Right atrium auricular region (tissue), 2 donors: ENCODE measurements at regions not wholly inside any gene's neighbourhood (a gene's known extent, or its start where the extent isn't known, plus 50 kb on each side); places are given as distances from the start of the nearest gene placed in this dataset.
"Not testable (repeated sequence)": the region's sequence is repeated elsewhere in the genome, so short reads cannot be mapped to it uniquely, and the experiment has no call there.

ENCODE experiments used
- DNase-seq: peaks from one replicate; pipeline ENCODE4 v3.0.0-alpha.2; 2019; ENCODE audit warnings: low spot score
- H3K27ac ChIP-seq, 2 donors: fragments of 200-600 bp; sonication (generic); 1 replicate in 1 of 2; 2 replicates in 1 of 2; pipeline ENCODE4 v1.5.1; 2016 to 2019
- H3K27me3 ChIP-seq, 2 donors: fragments of 200-600 bp; sonication (generic); one replicate each; pipeline versions ENCODE4 v1.5.1 to v1.6.0; 2017 to 2019
- H3K36me3 ChIP-seq: fragments of 200-600 bp; sonication (generic); one replicate; pipeline ENCODE4 v1.5.1; 2016
- H3K4me1 ChIP-seq, 2 donors: fragments of 200-600 bp; sonication (generic); one replicate each; pipeline versions ENCODE4 v1.5.1 to v1.6.0; 2017 to 2019
- H3K4me3 ChIP-seq, 2 donors: fragments of 200-600 bp; sonication (generic); 1 replicate in 1 of 2; 2 replicates in 1 of 2; pipeline ENCODE4 v1.5.1; 2017 to 2019; ENCODE audit warnings: mild to moderate bottlenecking in 1 of 2, moderate library complexity in 1 of 2
- H3K9me3 ChIP-seq, 2 donors: fragments of 200-600 bp; sonication (generic); one replicate each; pipeline ENCODE4 v1.5.1; 2019
- CTCF ChIP-seq, 2 donors: fragments of 200-600 bp; sonication (generic); IDR thresholded peaks; one replicate each; pipeline ENCODE4 v1.5.1; 2019; ENCODE audit warnings: antibody characterized with exemption in 2 of 2

DNA sequence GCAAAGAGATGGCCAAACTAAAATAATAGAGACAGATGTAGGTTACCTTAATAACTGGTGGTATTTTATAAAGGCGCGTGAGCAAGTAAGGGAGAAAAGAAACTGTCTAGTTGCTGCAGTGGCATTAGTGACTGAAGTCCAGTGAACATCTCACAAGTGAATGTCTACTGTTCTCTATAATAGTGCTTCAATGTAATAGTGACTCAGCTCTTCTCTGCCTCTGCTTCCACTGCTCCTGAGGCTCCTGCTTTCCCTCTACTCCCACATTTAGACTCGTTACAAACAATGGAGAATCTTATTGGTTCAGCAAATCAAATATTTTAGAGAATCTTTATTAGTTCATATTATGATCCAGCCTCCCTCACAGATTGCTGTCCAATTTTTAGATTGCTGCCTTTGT, 779.1 kb upstream of the HTR2C start:
- H3K36me3 ChIP-seq, result no peaks in the 10 kb centered on the region
- no peak for TF ChIP-seq CTCF (IDR thresholded peaks at IDR 0.05)
- H3K4me3 ChIP-seq, result no peak overlapping the region
- H3K4me1 ChIP-seq, result no peaks in the 10 kb centered on the region
- DNase-seq, result no peak
- H3K9me3 ChIP-seq, result no peaks in the 10 kb centered on the region
- H3K27ac ChIP-seq, result no peak overlapping the region
- no peaks in the 10 kb centered on the region for H3K27me3 ChIP-seq

- no peak for DNase-seq
- Histone ChIP-seq H3K27me3 (no peaks in the 10 kb centered on the region), H3K4me1 (no peaks in the 10 kb centered on the region), H3K9me3 (no peaks in the 10 kb centered on the region), H3K4me3 (no peak overlapping the region), H3K36me3 (no peaks in the 10 kb centered on the region), H3K27ac (no peak overlapping the region)
- TF ChIP-seq CTCF (IDR thresholded peaks at IDR 0.05), result no peak
Measured at GRCh38 chrX:113804291-113804690, 779.6 kb upstream of the HTR2C start.

DNA sequence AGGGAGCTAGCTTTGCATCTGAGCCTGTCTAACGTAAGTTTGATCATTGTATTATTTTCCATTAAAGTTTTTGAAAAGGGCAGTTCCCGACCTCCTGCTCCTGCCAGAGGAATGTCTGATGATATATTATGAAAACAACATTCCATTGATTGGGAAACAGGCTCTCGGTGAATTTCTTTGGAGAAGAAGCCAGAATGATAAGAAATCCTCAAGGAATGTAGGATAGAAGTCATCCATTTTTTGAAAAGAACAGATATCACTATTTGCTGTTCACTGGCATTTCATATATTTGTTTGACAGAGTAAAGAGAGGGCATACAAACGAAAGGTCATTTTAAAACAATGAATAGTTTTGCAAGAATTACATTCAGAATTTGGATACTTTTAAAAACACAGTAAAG, 781.0 kb upstream of the HTR2C start:
- no peak overlapping the region for H3K4me3 ChIP-seq
- H3K9me3 ChIP-seq, result no peaks in the 10 kb centered on the region
- H3K27me3 ChIP-seq, result no peaks in the 10 kb centered on the region
- H3K4me1 ChIP-seq, result no peaks in the 10 kb centered on the region
- H3K27ac ChIP-seq, result no peak overlapping the region
- no peak for TF ChIP-seq CTCF (IDR thresholded peaks at IDR 0.05)
- DNase-seq, result no peak
- no peaks in the 10 kb centered on the region for H3K36me3 ChIP-seq

- no peak overlapping the region for H3K27ac ChIP-seq
- no peak overlapping the region for H3K4me3 ChIP-seq
- no peaks in the 10 kb centered on the region for H3K36me3 ChIP-seq
- H3K4me1 ChIP-seq, result no peaks in the 10 kb centered on the region
- DNase-seq, result no peak
- no peaks in the 10 kb centered on the region for H3K9me3 ChIP-seq
- no peak for TF ChIP-seq CTCF (IDR thresholded peaks at IDR 0.05)
- H3K27me3 ChIP-seq, result no peaks in the 10 kb centered on the region
Measured at GRCh38 chrX:113800955-113801354, 782.9 kb upstream of the HTR2C start.

DNA sequence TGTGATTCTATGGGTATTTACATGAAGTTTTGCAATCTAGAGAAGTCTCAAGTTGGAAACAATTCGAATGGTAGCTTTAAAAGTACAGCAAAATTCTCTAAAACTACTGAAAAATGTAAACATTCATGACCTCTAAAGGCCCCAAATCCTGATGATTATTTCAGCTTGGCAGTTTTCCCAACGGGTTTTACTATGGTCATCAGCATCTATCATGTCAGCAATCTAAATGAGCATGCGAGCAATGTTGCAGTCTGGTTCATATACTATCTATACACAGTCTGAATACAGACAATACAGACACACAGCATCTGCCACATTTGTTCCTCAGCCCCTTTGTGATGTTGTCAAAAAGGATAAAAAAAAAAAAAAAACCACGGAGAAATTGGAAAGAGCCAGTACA, 790.3 kb upstream of the HTR2C start:
- H3K27ac ChIP-seq, result no peak overlapping the region
- H3K36me3 ChIP-seq, result no peaks in the 10 kb centered on the region
- no peak for DNase-seq
- no peak for TF ChIP-seq CTCF (IDR thresholded peaks at IDR 0.05)
- H3K4me1 ChIP-seq, result no peaks in the 10 kb centered on the region
- no peaks in the 10 kb centered on the region for H3K27me3 ChIP-seq
- H3K4me3 ChIP-seq, result no peak overlapping the region
- no peaks in the 10 kb centered on the region for H3K9me3 ChIP-seq

DNA sequence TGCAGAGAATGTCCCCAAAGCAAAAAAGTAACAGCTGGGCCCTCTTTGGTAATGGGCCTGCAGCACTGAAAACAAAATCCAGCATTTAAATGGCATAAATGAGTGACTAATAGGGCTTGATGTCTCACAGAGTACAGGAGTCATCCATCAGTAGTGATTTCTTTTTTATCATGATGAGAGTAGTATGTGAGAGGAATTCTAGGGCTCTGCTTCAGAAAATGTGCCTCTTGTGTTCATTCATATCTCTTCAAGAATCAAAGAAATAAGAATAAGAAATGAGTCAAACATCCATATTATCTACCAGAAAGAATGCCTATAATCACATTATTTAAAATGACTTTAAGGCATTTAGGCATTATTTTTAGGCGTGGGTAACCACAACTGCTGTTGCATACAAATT, 792.9 kb upstream of the HTR2C start:
- DNase-seq, result no peak
- H3K36me3 ChIP-seq, result no peaks in the 10 kb centered on the region
- no peak overlapping the region for H3K4me3 ChIP-seq
- H3K27me3 ChIP-seq, result no peaks in the 10 kb centered on the region
- no peaks in the 10 kb centered on the region for H3K4me1 ChIP-seq
- H3K9me3 ChIP-seq, result no peaks in the 10 kb centered on the region
- H3K27ac ChIP-seq, result no peak overlapping the region
- no peak for TF ChIP-seq CTCF (IDR thresholded peaks at IDR 0.05)

GRCh38 chrX:113784754-113785153, 799.1 kb upstream of the HTR2C start:
- not testable (repeated sequence) for H3K27me3 ChIP-seq, H3K4me1 ChIP-seq, H3K9me3 ChIP-seq, H3K27ac ChIP-seq, H3K4me3 ChIP-seq, H3K36me3 ChIP-seq, DNase-seq
